GM21619 (cell line): ENCODE measurements at regions not wholly inside any gene's neighbourhood (a gene's known extent, or its start where the extent isn't known, plus 50 kb on each side); places are given as distances from the start of the nearest gene placed in this dataset.

Source experiments
- ATAC-seq: cut with Tn5 transposase; IDR thresholded peaks from one replicate; pipeline ENCODE4 v1.9.1; 2021; ENCODE audit not compliant: unreplicated experiment

DNA sequence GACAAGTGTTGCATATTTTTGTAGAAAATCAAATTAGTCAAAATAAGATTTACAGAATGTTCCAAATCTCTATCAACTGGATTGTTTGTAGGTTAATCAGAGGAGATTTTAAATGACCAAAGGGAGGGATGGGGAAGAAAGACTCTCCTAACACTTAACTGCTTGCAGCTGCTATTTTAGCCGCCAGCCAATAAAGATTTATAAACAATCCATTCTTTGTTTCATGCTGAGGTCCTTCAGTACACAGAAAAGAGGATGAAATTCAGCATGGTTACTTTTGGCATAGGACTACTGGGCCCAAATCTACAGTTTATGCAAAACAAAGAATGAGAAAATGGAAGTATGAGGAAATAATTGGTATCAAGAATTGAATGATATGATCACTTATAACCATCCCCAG is 86.4 kb upstream of the FN1 start:
- ATAC-seq: no peak

DNA sequence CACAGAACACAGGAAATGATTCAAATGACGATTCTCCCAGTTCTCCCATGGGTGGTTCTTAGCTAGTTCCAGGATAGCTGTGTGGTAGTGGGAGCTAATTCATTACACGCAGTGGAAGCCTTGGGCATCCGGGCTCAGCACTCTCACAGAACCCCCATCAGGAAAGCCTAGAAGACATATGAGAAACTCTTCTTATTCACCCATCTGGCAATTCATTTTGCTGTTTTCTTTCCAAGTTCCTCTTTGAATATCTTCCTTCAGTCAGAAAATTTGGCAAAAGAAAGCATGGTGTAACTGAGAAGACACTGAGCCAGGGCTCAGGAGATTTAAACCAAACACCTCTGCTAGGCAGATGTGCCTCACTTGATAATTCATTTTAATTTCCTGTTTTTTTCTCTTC is 85.2 kb upstream of the FN1 start:
- no peak for ATAC-seq

DNA sequence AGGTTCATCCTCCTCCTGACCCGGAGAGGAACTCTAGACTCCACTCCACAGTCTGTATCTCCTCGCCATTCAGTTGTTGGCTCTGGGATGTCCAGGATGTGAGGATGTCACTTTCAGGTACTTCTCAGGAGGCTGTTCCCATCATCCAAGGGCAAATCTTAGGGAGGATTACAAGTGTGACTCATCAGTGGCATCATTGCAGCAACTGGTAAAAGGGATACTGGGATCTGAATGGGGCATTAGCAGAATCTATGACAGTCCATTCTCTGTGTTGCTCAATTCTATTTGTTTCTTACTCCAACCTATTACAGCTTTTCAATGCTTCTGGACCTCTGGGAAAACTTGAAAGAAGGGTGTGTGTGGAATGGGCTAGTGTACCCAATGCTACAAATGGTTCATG is 81.5 kb upstream of the FN1 start:
- no peak for ATAC-seq

DNA sequence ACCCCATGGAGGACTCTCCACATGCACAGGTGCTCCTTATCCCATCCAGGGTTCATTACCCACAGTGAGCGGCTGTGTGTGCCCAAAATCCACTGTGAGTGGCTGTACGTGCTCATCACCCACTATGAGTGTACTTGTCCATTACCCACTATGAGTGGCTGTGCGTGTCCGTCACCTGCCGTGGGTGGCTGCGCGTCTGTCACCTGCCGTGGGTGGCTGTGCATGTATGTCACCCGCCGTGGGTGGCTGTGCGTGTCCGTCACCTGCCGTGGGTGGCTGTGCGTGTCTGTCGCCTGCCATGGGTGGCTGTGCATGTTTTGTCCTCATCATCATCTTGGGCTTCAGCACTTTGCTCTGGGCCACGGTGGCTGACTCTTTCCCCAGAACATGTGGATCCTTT is 78.6 kb upstream of the FN1 start:
- no peak for ATAC-seq

DNA sequence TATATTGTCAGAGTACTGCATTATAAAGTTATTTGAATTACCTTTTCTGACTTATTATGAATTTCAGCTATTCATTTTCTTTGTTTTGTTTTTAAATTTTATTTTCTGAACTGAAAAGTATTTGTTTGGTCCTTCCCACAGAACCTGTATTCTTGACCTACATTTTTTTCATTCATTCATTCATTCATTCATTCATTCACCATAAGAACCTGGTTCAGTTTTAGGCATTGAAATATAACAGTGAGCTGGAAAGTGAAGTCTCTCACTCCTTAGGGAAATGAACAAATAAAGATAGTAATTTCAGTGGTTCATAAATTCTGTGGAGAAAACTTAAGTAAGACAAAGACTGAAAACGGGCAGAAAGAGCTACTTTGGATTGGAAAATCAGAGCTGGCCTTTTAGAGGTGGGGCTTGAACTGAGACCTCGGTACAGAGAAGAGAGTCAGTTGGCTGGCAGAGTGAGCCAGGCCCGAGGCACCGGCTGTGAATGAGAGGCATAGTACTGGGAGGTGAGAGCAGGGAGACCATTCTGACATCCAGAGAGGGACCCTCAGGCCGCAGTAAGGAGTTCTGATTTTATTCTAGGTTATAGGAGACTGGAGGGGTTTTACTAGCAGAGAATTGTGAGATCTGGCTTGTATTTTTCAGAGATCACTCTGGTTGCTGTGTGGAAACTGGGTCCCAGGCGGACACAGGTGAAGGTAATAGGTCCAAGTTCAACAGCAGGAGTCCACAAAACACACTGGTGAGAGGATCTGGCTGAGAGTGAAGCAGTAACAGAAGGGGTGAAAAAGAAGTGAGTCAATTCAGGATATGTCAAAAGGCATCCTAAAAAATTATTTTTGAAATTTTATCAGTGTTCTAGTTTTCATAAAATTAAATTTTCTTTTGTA is 75.8 kb upstream of the FN1 start:
- no peak for ATAC-seq

DNA sequence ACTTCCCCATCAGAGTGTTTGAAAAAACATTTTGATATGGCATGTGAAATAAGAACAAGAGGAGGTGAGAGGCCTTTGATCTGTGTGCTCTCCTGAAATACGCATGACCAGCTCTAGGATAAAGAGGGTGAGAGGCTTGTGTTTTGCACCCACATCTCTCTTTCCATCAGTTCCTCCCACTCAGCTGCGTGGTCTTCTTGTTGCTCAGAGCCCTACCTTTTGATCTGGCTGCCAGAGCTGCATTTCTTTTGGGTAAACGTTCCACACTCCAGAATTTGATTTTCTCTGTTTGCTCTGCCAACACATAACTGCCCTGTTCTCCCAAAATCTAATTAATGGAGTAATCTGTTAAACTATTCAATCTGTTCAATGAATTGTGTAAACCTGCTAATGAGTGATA is 72.0 kb upstream of the FN1 start:
- no peak for ATAC-seq

DNA sequence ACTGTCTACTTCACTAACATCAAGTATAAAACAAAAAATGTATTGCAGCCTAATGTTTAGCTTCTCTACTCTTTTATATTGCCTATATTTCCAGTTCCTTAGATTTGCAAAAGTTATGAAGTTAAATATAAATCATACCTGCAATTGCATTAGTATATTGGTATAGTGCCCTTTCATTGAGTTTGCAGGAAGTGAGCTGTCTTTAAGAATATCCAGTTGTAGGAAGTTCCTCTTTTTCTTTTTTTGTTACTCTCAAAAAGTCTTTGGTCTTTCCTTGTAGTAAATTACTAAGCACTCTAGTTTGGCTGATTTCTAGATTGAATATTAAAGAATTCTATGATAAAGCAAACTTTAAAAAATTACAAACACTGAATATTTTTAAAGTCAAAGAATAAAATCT is 71.3 kb upstream of the FN1 start:
- ATAC-seq: no peak

DNA sequence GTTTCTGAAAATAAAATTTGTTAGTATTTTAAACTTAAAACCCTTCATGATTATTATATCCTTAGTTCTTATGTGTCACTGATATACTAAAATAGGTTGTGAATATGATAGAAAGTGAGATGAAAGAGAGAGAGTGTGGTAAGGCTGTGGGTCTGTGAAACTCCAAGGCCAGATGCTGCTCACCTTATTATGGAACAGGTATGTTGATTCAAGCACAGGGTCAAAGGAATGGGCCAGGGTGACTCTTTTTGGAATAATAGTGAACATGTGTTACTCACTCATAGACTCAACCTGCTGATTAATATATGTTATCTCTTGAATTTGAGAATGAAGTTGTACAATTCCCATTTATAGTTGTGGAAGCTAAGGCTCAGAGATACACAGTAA is 70.7 kb upstream of the FN1 start:
- no peak for ATAC-seq

DNA sequence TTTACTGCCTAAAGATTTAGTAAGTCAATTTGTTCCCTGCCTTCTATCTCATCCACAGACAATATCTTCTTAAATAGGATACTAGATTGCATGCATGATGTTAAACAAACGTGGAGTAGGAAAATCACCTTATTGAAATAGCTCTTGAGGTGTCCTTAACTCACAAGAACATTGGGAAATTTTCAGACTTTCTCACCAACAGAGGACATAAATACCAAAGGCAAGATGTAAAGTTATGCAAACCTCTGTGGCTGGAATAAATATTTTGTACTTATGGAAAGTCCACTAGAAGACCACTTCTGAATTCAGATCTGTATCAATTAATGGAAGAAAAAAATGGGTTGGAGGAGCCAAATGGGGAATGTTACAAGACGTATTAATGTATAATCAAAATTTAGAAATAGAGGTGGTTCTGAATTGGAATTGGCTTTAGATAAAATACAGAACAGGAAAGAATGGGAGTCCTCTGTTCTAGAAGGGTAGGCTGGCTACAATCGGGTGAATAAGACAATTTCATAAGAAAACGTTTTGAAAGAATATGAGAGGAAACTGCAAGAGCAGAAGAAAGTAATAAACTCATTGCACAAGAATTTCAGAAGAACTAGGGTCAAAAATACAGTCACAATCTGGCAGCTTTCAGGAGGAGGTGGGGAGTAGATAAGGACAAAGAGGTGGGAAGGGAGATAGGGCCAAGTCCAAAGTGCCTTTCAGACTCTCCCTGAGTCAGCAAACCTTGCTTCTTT is 69.3 kb upstream of the FN1 start:
- ATAC-seq: no peak

DNA sequence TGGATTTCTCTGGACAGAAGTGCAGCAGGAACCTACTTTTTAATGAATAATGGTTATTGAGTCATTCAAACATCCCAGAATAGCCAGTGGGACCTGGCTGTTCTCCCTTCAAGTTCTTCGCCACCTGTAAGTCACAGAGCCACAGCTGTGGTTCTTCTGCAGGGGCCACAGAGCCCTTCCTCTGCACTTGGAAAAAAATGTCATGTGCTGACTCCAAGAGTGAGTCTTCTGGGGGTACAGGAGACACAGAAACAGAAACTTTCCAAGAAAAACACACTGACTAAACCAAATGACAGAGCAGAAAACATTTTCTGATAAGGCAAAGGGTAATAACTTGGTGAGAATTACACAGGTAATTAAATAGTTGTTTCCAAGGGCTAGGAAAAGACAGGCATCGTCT is 68.7 kb upstream of the FN1 start:
- no peak for ATAC-seq

DNA sequence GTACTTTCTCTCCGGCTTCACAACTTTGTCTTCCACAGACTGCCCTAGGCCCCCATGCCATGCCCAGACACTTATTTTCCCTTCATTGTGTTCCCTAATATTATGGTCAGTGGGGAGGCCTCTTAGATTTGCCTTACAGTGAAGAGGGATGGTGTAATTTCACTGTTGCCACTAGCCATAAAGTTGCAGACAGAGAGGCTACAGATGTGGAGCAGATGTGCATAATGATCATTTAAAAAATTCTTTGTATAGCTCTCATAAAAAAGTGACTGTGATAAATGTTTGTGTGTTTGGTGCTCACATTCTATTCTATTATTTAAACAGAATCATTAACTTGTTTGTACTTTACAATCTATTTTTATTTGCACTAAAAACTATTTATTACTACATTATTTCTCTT is 67.5 kb upstream of the FN1 start:
- no peak for ATAC-seq

DNA sequence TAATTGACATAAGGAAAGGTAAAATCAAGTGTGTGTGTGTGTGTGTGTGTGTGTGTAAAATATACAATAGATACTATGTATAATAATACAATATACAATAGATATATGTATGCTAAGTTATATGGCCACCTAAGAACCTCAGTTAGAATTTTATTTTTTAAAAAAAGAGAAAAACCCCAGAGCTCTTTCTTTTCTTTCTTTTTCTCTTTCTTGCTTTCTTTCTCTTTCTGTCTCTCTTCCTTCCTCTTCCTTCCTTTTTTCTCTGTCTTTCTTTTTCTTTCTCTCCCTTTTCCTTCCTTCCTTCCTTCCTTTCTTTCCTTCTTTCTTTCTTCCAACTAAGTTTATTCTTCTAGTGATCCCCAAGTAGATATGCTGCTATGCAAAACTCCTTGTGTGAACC is 64.6 kb upstream of the FN1 start:
- no peak for ATAC-seq

DNA sequence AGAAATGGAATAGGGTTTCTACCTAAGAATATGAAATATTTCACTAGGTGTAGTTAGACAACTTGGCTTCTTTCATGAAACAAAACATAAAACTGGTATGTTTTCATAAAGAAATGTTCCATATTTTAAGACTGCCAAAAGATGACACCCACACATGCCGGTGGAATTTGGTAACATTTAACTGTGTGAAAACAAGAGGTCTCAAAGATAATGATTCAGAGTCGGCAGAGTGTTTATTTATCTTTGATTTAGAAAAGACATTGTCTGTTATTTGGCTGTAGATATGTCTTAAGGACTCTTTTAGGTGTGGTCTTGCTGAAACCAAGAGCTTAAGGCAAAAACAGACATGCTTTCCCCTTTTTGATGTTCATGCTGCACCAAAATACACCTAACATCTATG is 63.5 kb upstream of the FN1 start:
- ATAC-seq: no peak

DNA sequence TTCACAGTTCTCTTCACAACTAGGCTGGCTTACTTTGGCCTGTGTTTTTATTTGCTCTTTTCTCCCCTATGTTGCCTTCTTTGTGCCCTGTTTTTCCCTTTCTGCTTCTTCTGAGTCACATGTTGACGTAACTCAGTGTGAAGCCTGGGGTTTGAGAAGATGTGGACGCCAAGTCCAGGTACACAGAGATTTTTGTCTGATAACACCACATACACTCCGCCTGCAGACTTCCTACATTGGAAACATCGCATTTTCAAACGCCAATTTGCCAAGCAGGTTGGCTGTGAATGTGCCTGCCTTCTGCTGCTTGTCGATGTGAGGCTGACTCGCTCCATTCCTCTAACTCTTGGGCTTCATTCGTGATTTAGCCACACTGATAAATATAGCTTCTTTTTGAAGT is 62.6 kb upstream of the FN1 start:
- ATAC-seq: no peak

DNA sequence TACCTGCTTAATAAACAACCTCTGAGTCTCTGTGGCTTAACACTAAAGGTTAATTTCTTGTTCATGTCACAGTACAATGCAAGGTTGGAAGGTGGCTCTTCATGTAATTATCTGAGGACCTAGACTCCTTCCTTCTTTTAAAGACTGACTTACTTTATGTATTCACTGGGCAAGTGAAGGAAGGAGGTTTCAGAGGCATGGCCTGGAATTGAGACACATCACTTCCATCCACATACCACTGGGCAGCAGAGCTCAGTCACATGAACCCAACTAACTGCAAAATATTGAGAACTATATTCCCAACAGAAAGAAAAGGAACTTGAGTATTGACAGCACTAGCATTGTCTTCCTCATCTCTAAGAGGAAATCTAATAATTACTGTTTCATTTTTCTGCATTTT is 57.5 kb upstream of the FN1 start:
- ATAC-seq: no peak

DNA sequence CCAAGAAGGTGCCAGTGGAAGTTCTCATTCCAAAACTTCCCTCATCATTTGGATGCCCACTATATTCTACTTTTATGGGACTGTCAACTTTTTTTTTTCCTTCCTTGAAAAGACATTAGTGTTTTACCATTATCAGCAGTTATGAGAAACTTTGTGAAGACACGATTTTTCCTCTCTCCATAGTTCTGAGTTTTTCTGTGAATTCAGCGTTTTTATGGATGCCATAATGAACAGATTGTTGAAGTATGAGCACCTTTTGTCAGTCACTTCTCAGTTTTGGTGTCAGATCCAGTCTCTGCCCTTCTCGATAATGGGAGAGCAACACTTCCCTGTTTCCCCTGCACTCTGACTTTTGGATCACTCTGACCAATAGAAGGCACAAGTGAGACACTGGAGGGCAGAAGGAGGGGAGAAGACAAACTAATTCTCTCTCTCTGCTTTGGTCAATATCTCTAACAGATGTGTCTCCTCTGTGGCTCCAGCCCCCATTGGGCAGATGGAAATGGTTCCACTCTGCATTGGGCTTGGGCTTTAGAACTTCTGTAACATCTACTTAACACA is 53.5 kb upstream of the FN1 start:
- no peak for ATAC-seq

DNA sequence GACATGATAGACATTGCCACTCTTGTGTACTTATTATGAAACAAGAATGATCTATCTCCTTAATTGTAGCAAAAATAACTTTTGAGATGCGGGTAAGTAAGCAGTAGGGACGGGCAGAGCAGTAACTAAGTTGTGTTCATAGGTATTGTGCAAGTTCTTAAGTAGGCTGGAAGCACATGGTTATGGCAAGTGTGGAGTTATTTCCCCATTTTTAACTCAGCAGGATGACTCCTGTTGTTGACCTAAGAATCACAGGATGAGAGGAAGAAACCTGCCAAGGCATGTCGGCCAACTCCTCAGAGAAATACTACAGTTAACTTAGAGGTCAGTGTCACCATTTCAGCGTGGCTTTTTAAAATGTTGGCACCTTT is 51.1 kb upstream of the FN1 start:
- no peak for ATAC-seq

DNA sequence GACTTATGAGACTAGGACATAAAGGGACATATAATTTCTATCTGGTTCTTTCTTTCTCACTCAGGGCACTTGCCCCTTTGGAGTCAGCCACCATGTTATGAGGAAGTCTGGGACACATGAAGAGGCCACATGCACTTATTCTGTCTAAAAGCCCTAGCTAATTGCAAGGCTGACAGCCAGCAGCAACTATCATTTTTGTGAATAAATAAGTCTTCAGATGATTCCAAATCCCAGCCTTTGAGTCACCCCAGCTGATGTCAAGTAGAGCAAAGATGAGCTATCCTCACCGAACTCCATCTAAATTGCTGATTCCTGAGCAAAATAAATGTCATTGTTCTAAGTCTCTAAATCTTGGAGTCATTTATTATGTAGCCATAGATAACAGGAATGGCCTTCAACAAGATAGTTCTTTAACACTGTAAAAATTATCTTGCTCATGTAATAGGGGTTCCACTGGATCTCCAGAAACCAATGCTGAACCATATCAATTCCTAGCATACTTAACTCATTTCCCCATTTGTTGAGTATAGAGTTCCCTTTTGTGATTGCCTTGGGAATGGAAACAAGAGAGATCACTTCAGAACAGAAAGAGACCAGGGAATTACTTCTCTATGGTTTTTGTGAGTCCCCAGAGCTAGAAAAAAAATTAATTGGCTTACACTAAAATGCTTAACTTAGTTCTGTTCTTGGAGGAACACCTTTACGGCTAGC is 50.6 kb upstream of the FN1 start:
- ATAC-seq: no peak
